ENCODE measurements at regions not wholly inside any gene's neighbourhood (a gene's known extent, or its start where the extent isn't known, plus 50 kb on each side); places are given as distances from the start of the nearest gene placed in this dataset.

GRCh38 chr1:112237983-112238545 is 157.9 kb upstream of the CTTNBP2NL start:
- TF ChIP-seq CTCF (IDR thresholded peaks at IDR 0.05; ENCODE audit: insufficient read depth, low read length, poor library complexity, severe bottlenecking) (no peak), EZH2phosphoT487 (conservative IDR thresholded peaks at IDR 0.05; ENCODE audit: low read length) (no peak)
